Mesendoderm (in vitro differentiated cells): ENCODE measurements at regions not wholly inside any gene's neighbourhood (a gene's known extent, or its start where the extent isn't known, plus 50 kb on each side); places are given as distances from the start of the nearest gene placed in this dataset.

Source experiments
- DNase-seq: peaks from one replicate; pipeline ENCODE4 v3.0.0; 2013
- H2AK5ac ChIP-seq: 2 replicates; pipeline ENCODE4 v1.6.1; 2013; ENCODE audit warnings: low read length, inconsistent platforms
- H2BK120ac ChIP-seq: 2 replicates; pipeline ENCODE4 v1.6.1; 2013; ENCODE audit warnings: low read depth, mild to moderate bottlenecking, low read length, moderate library complexity, mixed read lengths
- H2BK15ac ChIP-seq: replicated peaks from 2 replicates; pipeline ENCODE4 v1.6.1; 2013; ENCODE audit warnings: low read depth, mild to moderate bottlenecking, moderate library complexity
- H2BK5ac ChIP-seq: 2 replicates; pipeline ENCODE4 v1.6.1; 2013; ENCODE audit warnings: low read length, inconsistent platforms
- H3K18ac ChIP-seq: 2 replicates; pipeline ENCODE4 v1.6.1; 2013; ENCODE audit warnings: mild to moderate bottlenecking, low read length, mixed read lengths
- H3K23ac ChIP-seq: one replicate; pipeline ENCODE4 v1.6.1; 2013; ENCODE audit warnings: low read length
- H3K27ac ChIP-seq: 2 replicates; pipeline ENCODE4 v1.5.1; 2013; ENCODE audit warnings: low read depth, mild to moderate bottlenecking, inconsistent platforms, low read length, moderate library complexity
- H3K27me3 ChIP-seq: 2 replicates; pipeline ENCODE4 v1.6.1; 2013; ENCODE audit warnings: low read length, control low read depth, mild to moderate bottlenecking, inconsistent platforms; ENCODE audit not compliant: insufficient read depth, poor library complexity
- H3K36me3 ChIP-seq: 2 replicates; pipeline ENCODE4 v1.6.1; 2013; ENCODE audit warnings: low read length, inconsistent platforms; ENCODE audit not compliant: control insufficient read depth, insufficient read depth
- H3K4ac ChIP-seq: one replicate; pipeline ENCODE4 v1.6.1; 2013; ENCODE audit warnings: low read depth, mild to moderate bottlenecking, low read length, moderate library complexity
- H3K4me1 ChIP-seq: 2 replicates; pipeline ENCODE4 v1.6.1; 2013; ENCODE audit warnings: low read depth, low read length, inconsistent platforms; ENCODE audit not compliant: control insufficient read depth
- H3K4me2 ChIP-seq: 2 replicates; pipeline ENCODE4 v1.6.1; 2013; ENCODE audit warnings: low read length
- H3K4me3 ChIP-seq: 2 replicates; pipeline ENCODE4 v1.5.1; 2013; ENCODE audit warnings: mild to moderate bottlenecking, low read length
- H3K56ac ChIP-seq: one replicate; pipeline ENCODE4 v1.6.1; 2013; ENCODE audit warnings: low read length
- H3K79me1 ChIP-seq: 2 replicates; pipeline ENCODE4 v1.6.1; 2013; ENCODE audit warnings: low read length, inconsistent platforms
- H3K79me2 ChIP-seq: 2 replicates; pipeline ENCODE4 v1.6.1; 2013; ENCODE audit warnings: mild to moderate bottlenecking, low read length; ENCODE audit not compliant: control insufficient read depth, insufficient read depth
- H3K9ac ChIP-seq: 2 replicates; pipeline ENCODE4 v1.6.1; 2013; ENCODE audit warnings: low read length, inconsistent platforms
- H4K5ac ChIP-seq: one replicate; pipeline ENCODE4 v1.6.1; 2013; ENCODE audit warnings: low read length
- H4K8ac ChIP-seq: one replicate; pipeline ENCODE4 v1.6.1; 2013; ENCODE audit warnings: low read depth, mild to moderate bottlenecking, control low read depth, low read length, moderate library complexity
- WGBS: extraction: QIAGEN DNeasy Blood & Tissue Kit; methylation state at CpG from one replicate; pipeline ENCODE4 v1.1.7; 2013; ENCODE audit warnings: low lambda C conversion rate, missing lambda C conversion rate; ENCODE audit not compliant: insufficient coverage; ENCODE audit errors: extremely low coverage; 5-methylcytosine and 5-hydroxymethylcytosine counted together

DNA sequence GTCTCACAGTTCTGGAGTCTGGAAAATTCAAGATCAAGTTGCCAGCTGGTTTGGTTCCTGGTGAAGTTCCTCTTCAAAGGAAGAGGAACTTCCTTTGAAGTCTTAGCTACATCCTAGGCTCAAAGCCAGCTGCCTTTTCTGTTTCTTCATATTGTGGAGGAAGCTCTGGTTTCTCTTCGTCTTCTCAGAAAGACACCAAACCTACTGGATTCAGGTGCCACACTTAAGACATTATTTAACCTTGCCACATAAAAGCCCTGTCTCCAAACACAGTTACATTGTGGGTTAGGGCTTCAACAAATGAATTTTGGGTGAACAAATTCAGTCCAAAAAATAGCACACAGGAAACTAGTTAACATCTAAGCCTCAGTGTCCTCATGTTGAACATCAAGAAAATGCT, 1019.8 kb downstream of the GALC start:
- Histone ChIP-seq H2BK15ac (no peak overlapping the region), H4K5ac (no peak overlapping the region), H3K27me3 (no peaks in the 10 kb centered on the region), H3K9ac (no peak overlapping the region), H3K4me3 (no peak overlapping the region), H3K4ac (no peak overlapping the region), H3K4me1 (no peaks in the 10 kb centered on the region), H2AK5ac (no peak overlapping the region), H3K4me2 (no peak overlapping the region), H3K56ac (no peak overlapping the region), H3K79me1 (no peaks in the 10 kb centered on the region), H3K79me2 (no peaks in the 10 kb centered on the region), H3K36me3 (no peaks in the 10 kb centered on the region), H3K18ac (no peak overlapping the region), H3K23ac (no peak overlapping the region), H4K8ac (no peak overlapping the region), H2BK5ac (no peak overlapping the region), H2BK120ac (no peak overlapping the region), H3K27ac (no peak overlapping the region)
- no peak for DNase-seq
- WGBS = no CpG with 5 or more reads among the region's 1 CpG

DNA sequence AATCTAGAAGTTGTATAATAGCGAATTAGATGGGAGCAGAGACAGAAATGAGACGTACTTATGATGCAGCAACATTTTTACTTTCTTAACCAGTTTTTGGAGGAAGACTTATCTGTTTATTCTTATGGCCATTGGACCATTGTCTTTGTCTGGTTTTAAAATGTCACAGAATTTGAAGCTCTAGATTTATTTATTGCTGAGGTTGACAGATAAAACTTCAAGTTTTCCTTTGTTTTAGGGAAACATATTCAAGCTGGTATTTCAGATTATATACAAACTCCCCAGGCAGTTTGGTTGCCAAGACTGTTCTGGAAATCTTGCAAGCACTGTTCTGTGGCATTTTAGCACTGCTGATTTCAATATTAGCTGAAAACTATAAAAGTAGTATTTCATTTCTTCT, 1021.7 kb downstream of the GALC start:
- no peak overlapping the region for H3K23ac ChIP-seq
- no peak overlapping the region for H3K4ac ChIP-seq
- H2BK5ac ChIP-seq = no peak overlapping the region
- H3K56ac ChIP-seq = no peak overlapping the region
- no peak overlapping the region for H3K4me3 ChIP-seq
- no peak overlapping the region for H4K8ac ChIP-seq
- H3K9ac ChIP-seq = no peak overlapping the region
- no peaks in the 10 kb centered on the region for H3K79me2 ChIP-seq
- no peak overlapping the region for H3K18ac ChIP-seq
- H2AK5ac ChIP-seq = no peak overlapping the region
- H3K27ac ChIP-seq = no peak overlapping the region
- no peak overlapping the region for H4K5ac ChIP-seq
- H3K27me3 ChIP-seq = no peaks in the 10 kb centered on the region
- H2BK15ac ChIP-seq = no peak overlapping the region
- no peaks in the 10 kb centered on the region for H3K36me3 ChIP-seq
- H3K79me1 ChIP-seq = no peaks in the 10 kb centered on the region
- no peak for DNase-seq
- no peak overlapping the region for H3K4me2 ChIP-seq
- no peak overlapping the region for H2BK120ac ChIP-seq
- no CpG with 5 or more reads among the region's 2 CpGs for WGBS
- no peaks in the 10 kb centered on the region for H3K4me1 ChIP-seq

DNA sequence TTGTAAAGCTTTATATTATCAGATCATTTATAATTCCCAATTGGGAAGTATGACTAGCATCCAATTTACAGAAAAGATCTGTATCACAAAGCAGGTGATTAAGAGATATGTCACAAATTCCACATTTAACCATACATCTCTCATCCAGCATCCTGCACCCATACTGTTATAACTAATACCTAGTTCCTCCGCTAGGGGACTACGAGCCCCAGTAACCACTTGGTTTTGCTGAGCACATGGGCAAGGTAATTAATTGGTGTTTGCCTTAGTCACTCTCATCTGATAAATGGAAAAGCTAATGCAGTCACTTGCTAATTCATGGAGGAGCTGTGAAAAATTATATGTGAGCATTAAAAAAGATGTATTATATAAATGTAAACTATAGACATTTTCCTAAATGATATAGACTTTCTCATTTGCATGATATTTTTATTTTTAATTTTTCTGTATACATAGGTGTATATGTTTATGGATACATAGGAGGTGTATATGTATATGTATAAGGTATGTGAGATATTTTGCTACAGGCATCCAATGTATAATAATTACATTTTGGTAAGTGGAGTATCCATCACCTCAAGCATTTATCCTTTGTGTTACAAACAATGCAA, 1031.8 kb downstream of the GALC start:
- WGBS = no CpG with 5 or more reads among the region's 2 CpGs

DNA sequence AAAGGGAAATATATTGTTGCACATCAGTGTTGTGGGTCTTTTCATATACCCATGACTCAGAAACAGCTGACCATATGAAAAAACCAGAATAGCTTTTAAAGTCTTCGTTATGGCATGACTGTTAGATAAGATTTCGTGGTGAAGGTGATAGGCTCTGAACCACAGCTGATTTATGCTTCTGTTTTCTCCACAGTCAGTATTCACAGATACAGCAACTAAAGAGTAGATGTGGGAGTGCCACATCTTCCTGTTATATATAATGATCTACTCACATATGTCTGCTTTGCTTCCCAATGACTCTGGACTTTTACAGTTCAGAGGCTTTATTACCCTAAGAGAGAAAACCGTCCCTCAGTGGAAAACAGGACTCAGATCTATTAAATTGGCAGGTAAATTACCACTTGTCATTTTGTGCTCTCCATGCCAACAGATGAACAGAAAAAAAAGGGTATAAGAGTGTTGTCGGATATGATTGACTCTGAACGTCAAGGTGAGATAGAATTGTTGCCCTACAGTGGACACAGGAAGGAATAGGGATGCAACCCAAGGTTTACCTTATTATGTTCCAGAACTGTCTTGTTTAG, 1037.1 kb downstream of the GALC start:
- Histone ChIP-seq H2BK15ac (no peak overlapping the region), H3K79me1 (no peaks in the 10 kb centered on the region), H3K27ac (no peak overlapping the region), H3K23ac (no peak overlapping the region), H3K36me3 (no peaks in the 10 kb centered on the region), H3K4ac (no peak overlapping the region), H4K5ac (no peak overlapping the region), H3K79me2 (no peaks in the 10 kb centered on the region), H4K8ac (no peak overlapping the region), H3K9ac (no peak overlapping the region), H3K56ac (no peak overlapping the region), H3K4me3 (no peak overlapping the region), H3K18ac (no peak overlapping the region), H3K4me1 (no peaks in the 10 kb centered on the region), H2AK5ac (no peak overlapping the region), H2BK120ac (no peak overlapping the region), H2BK5ac (no peak overlapping the region), H3K4me2 (no peak overlapping the region), H3K27me3 (no peaks in the 10 kb centered on the region)
- no CpG with 5 or more reads among the region's 5 CpGs for WGBS
- DNase-seq = no peak

More for the DNA sequence above, 1031.8 kb downstream of the GALC start:
- Histone ChIP-seq H3K18ac (no peak overlapping the region), H3K4me1 (no peaks in the 10 kb centered on the region), H3K23ac (no peak overlapping the region), H3K9ac (no peak overlapping the region), H3K27ac (no peak overlapping the region), H2BK15ac (no peak overlapping the region), H3K4me2 (no peak overlapping the region), H4K5ac (no peak overlapping the region), H3K56ac (no peak overlapping the region), H3K27me3 (no peaks in the 10 kb centered on the region), H4K8ac (no peak overlapping the region), H3K79me2 (no peaks in the 10 kb centered on the region), H2BK120ac (no peak overlapping the region), H3K36me3 (no peaks in the 10 kb centered on the region), H3K4ac (no peak overlapping the region), H3K79me1 (no peaks in the 10 kb centered on the region), H2BK5ac (no peak overlapping the region), H3K4me3 (no peak overlapping the region), H2AK5ac (no peak overlapping the region)
- peak; percentile 68 for DNase-seq

DNA sequence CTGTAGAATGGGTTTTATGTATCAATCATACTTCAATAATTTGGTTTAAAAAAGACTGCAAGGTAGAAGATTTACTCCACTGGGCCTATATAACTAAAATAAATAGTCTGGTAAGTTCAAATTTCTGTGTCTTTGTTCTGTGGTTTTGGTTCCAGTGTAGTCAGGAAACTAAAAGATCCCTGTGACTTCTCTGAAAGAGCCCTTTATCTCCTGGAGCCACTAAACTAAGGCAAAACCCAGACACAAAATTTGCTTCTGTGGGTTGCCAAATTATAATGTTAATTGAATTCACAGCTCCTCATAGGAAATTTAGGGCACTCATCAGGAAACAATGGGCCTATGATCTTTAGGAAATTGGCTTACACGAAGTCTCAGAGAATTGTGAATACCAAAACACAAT, 1038.4 kb downstream of the GALC start:
- no peaks in the 10 kb centered on the region for H3K79me2 ChIP-seq
- H3K4ac ChIP-seq = no peak overlapping the region
- WGBS = no CpG with 5 or more reads among the region's 1 CpG

DNA sequence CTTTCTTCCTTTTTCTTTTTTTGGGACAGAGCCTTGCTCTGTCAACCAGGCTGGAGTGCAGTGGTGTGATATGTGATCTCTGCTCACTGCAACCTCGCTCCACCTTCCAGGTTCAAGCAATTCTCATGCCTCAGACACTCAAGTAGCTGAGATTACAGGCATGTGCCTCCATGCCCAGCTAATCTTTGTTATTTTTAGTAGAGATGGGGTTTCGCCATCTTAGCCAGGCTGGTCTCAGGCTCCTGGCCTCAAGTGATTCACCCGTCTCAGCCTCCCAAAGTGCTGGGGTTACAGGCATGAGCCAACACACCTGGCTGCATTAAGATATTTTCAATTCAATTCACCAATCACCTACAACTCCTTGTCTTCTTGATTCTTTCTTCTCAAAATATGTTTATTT, 1046.5 kb downstream of the GALC start:
- H3K27ac ChIP-seq = no peak overlapping the region
- H3K4me2 ChIP-seq = no peak overlapping the region
- H2BK15ac ChIP-seq = no peak overlapping the region
- no peak overlapping the region for H3K56ac ChIP-seq
- no peak overlapping the region for H4K5ac ChIP-seq
- H2AK5ac ChIP-seq = no peak overlapping the region
- H3K4ac ChIP-seq = no peak overlapping the region
- H2BK120ac ChIP-seq = no peak overlapping the region
- H3K18ac ChIP-seq = no peak overlapping the region
- H2BK5ac ChIP-seq = no peak overlapping the region
- H3K79me1 ChIP-seq = no peaks in the 10 kb centered on the region
- WGBS = no CpG with 5 or more reads among the region's 3 CpGs
- no peaks in the 10 kb centered on the region for H3K27me3 ChIP-seq
- no peak overlapping the region for H3K23ac ChIP-seq
- H3K36me3 ChIP-seq = no peaks in the 10 kb centered on the region
- DNase-seq = no peak
- no peak overlapping the region for H3K9ac ChIP-seq
- H3K79me2 ChIP-seq = no peaks in the 10 kb centered on the region
- no peaks in the 10 kb centered on the region for H3K4me1 ChIP-seq
- H4K8ac ChIP-seq = no peak overlapping the region
- H3K4me3 ChIP-seq = no peak overlapping the region

More for the DNA sequence above, 1038.4 kb downstream of the GALC start:
- Histone ChIP-seq H4K5ac (no peak overlapping the region), H2BK120ac (no peak overlapping the region), H2BK5ac (no peak overlapping the region), H3K23ac (no peak overlapping the region), H3K4me2 (no peak overlapping the region), H3K4me1 (no peaks in the 10 kb centered on the region), H3K4me3 (no peak overlapping the region), H3K27me3 (no peaks in the 10 kb centered on the region), H4K8ac (no peak overlapping the region), H3K18ac (no peak overlapping the region), H3K27ac (no peak overlapping the region), H3K9ac (no peak overlapping the region), H2AK5ac (no peak overlapping the region), H3K56ac (no peak overlapping the region), H2BK15ac (no peak overlapping the region), H3K36me3 (no peaks in the 10 kb centered on the region), H3K79me1 (no peaks in the 10 kb centered on the region)
- DNase-seq = peak; percentile 11
